Neuronal stem cell (in vitro differentiated cells): ENCODE measurements at regions not wholly inside any gene's neighbourhood (a gene's known extent, or its start where the extent isn't known, plus 50 kb on each side); places are given as distances from the start of the nearest gene placed in this dataset.
"Not testable (repeated sequence)": the region's sequence is repeated elsewhere in the genome, so short reads cannot be mapped to it uniquely, and the experiment has no call there.

ENCODE experiments used
- DNase-seq: peaks from one replicate; pipeline ENCODE4 v3.0.0-alpha.2; 2013; ENCODE audit warnings: low spot score
- H2AFZ ChIP-seq: one replicate; pipeline ENCODE4 v1.6.1; 2013; ENCODE audit warnings: mild to moderate bottlenecking, low read length, inconsistent platforms
- H2AK5ac ChIP-seq: 2 replicates; pipeline ENCODE4 v1.6.1; 2013; ENCODE audit warnings: low read depth, mild to moderate bottlenecking, inconsistent platforms, low read length, moderate library complexity, mixed read lengths
- H2BK120ac ChIP-seq: 2 replicates; pipeline ENCODE4 v1.6.1; 2013; ENCODE audit warnings: low read depth, mild to moderate bottlenecking, inconsistent platforms, low read length, moderate library complexity, mixed read lengths
- H2BK12ac ChIP-seq: one replicate; pipeline ENCODE4 v1.6.1; 2013; ENCODE audit warnings: low read length, inconsistent platforms
- H2BK15ac ChIP-seq: 2 replicates; pipeline ENCODE4 v1.6.1; 2013; ENCODE audit warnings: mild to moderate bottlenecking, low read length, inconsistent platforms, mixed read lengths
- H2BK5ac ChIP-seq: one replicate; pipeline ENCODE4 v1.6.1; 2013; ENCODE audit warnings: inconsistent platforms, mild to moderate bottlenecking, low read length, moderate library complexity
- H3K14ac ChIP-seq: one replicate; pipeline ENCODE4 v1.6.1; 2013; ENCODE audit warnings: low read length, inconsistent platforms
- H3K18ac ChIP-seq: 2 replicates; pipeline ENCODE4 v1.6.1; 2013; ENCODE audit warnings: low read length, inconsistent platforms
- H3K23ac ChIP-seq: 2 replicates; pipeline ENCODE4 v1.6.1; 2013; ENCODE audit warnings: low read depth, mild to moderate bottlenecking, mixed read lengths, low read length, inconsistent platforms; ENCODE audit not compliant: poor library complexity
- H3K27ac ChIP-seq: replicated peaks from 3 replicates; pipeline ENCODE4 v1.5.1; 2013; ENCODE audit warnings: low read length, inconsistent platforms
- H3K27me3 ChIP-seq, 3 experiments: 2 replicates each; pipeline ENCODE4 v1.6.1; 2013; ENCODE audit warnings: low read length in 3 of 3, mild to moderate bottlenecking in 2 of 3, inconsistent platforms in 1 of 3, low read depth in 1 of 3, mixed read lengths in 1 of 3, moderate library complexity in 1 of 3; ENCODE audit not compliant: control insufficient read depth in 3 of 3, insufficient read depth in 3 of 3
- H3K36me3 ChIP-seq, 2 donors: replicated peaks in 1 of 2; 2 replicates each; pipeline ENCODE4 v1.6.1; 2013; ENCODE audit warnings: low read length in 2 of 2; ENCODE audit not compliant: control insufficient read depth in 2 of 2, insufficient read depth in 2 of 2
- H3K4ac ChIP-seq: 2 replicates; pipeline ENCODE4 v1.6.1; 2013; ENCODE audit warnings: inconsistent platforms, mild to moderate bottlenecking, low read length, moderate library complexity
- H3K4me1 ChIP-seq, 2 donors: 1 replicate in 1 of 2; 2 replicates in 1 of 2; pipeline ENCODE4 v1.6.1; 2013; ENCODE audit warnings: low read length in 2 of 2, low read depth in 1 of 2; ENCODE audit not compliant: control insufficient read depth in 2 of 2, insufficient read depth in 1 of 2
- H3K4me2 ChIP-seq: one replicate; pipeline ENCODE4 v1.6.1; 2013; ENCODE audit warnings: mild to moderate bottlenecking, low read length, inconsistent platforms; ENCODE audit not compliant: insufficient read depth, poor library complexity, severe bottlenecking
- H3K4me3 ChIP-seq, 2 donors: 2 replicates each; pipeline ENCODE4 v1.5.1; 2013; ENCODE audit warnings: low read length in 2 of 2, mild to moderate bottlenecking in 2 of 2, inconsistent platforms in 1 of 2, moderate library complexity in 1 of 2
- H3K79me1 ChIP-seq: one replicate; pipeline ENCODE4 v1.6.1; 2013; ENCODE audit warnings: low read depth, mild to moderate bottlenecking, inconsistent platforms, low read length, moderate library complexity
- H3K9ac ChIP-seq: one replicate; pipeline ENCODE4 v1.6.1; 2013; ENCODE audit warnings: mild to moderate bottlenecking, low read depth, low read length, inconsistent platforms; ENCODE audit not compliant: poor library complexity
- H3K9me3 ChIP-seq, 2 donors: replicated peaks in 1 of 2; 2 replicates each; pipeline versions ENCODE3 to v1.6.1; 2013; ENCODE audit warnings: low read length in 2 of 2, mild to moderate bottlenecking in 2 of 2, inconsistent platforms in 1 of 2, low read depth in 1 of 2, mixed read lengths in 1 of 2, moderate library complexity in 1 of 2; ENCODE audit not compliant: control insufficient read depth in 2 of 2, insufficient read depth in 1 of 2
- H4K8ac ChIP-seq: one replicate; pipeline ENCODE4 v1.6.1; 2013; ENCODE audit warnings: low read depth, mild to moderate bottlenecking, inconsistent platforms, low read length, moderate library complexity
- H4K91ac ChIP-seq: one replicate; pipeline ENCODE4 v1.6.1; 2013; ENCODE audit warnings: low read length, low read depth, mild to moderate bottlenecking, inconsistent platforms; ENCODE audit not compliant: poor library complexity
- WGBS, 2 donors: extraction: QIAGEN DNeasy Blood & Tissue Kit; methylation state at CpG; one replicate each; pipeline ENCODE4 v1.1.7; 2013; ENCODE audit warnings: missing lambda C conversion rate in 2 of 2, mixed read lengths in 1 of 2; ENCODE audit not compliant: insufficient read length in 2 of 2, insufficient replicate concordance in 1 of 2; ENCODE audit errors: extremely low coverage in 2 of 2; 5-methylcytosine and 5-hydroxymethylcytosine counted together

DNA sequence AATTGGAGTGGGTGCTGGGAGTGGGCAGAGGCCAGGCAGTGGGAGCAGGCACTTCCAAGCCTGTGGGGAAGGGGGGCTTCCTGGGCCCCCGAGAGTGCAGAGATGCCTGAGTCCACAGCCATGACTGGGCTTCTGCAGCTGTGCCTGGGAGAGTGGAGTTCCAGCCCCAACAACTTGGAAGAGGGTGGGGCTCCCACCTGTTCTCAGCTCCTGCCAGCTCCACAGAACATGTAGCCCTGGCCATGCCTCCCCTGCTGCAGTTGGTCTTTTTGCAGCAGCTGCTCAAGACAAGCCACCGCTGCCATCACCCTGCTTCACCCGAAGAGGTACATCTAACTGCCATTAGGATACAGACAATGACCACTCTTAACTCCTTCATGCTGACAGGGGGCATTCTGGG, 1092.3 kb downstream of the KHDRBS2 start:
- H2BK15ac ChIP-seq: no peak overlapping the region
- peak overlapping the region; percentile 11 for H3K18ac ChIP-seq
- no CpG with 5 or more reads among the region's 3 CpGs for WGBS, 2 donors
- no peaks in the 10 kb centered on the region for H3K79me1 ChIP-seq
- no peaks in the 10 kb centered on the region for H3K36me3 ChIP-seq
- no peak overlapping the region for H3K4me3 ChIP-seq
- no peak overlapping the region for H2BK12ac ChIP-seq
- no peak overlapping the region for H3K4me2 ChIP-seq
- no peaks in the 10 kb centered on the region for H3K4me1 ChIP-seq
- H4K8ac ChIP-seq: no peak overlapping the region
- peak overlapping the region; percentile 14 for H4K91ac ChIP-seq
- H3K9me3 ChIP-seq: no peaks in the 10 kb centered on the region
- no peak overlapping the region for H3K9ac ChIP-seq
- no peak overlapping the region for H2AK5ac ChIP-seq
- DNase-seq: no peak
- H2BK120ac ChIP-seq: no peak overlapping the region
- H3K14ac ChIP-seq: no peak overlapping the region
- H3K23ac ChIP-seq: no peak overlapping the region
- H3K27me3 ChIP-seq: no peaks in the 10 kb centered on the region
- H3K4ac ChIP-seq: no peak overlapping the region
- H2BK5ac ChIP-seq: no peak overlapping the region
- no peak overlapping the region for H2AFZ ChIP-seq
- no peak overlapping the region for H3K27ac ChIP-seq

DNA sequence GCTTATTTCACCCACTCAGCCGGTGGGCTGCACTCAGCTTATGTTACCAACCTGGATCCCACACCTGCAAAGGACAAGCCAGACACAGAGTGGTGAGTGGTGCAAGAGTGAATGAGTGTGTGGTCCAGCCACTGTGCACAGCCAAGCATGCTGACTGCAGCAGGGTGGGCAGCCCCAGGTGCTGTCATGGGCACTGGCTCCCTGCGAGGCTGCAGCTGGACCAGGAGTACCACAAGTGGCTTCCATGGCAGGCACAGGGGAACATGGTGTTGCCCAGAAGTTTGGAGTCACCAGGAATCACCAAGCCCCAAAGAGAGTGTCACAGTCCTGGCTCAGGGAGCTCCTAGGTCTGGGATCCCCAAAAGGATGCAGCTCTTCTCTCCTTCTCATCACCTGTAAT, 1093.4 kb downstream of the KHDRBS2 start:
- Histone ChIP-seq H3K79me1 (no peaks in the 10 kb centered on the region), H2BK12ac (no peak overlapping the region), H3K18ac (no peak overlapping the region), H3K4me1 (no peaks in the 10 kb centered on the region), H3K4ac (no peak overlapping the region), H4K91ac (no peak overlapping the region), H3K23ac (no peak overlapping the region), H3K14ac (no peak overlapping the region), H4K8ac (no peak overlapping the region), H2BK120ac (no peak overlapping the region), H2AK5ac (no peak overlapping the region), H3K36me3 (no peaks in the 10 kb centered on the region), H2BK5ac (no peak overlapping the region), H2BK15ac (no peak overlapping the region), H3K9me3 (no peaks in the 10 kb centered on the region), H2AFZ (no peak overlapping the region), H3K4me3 (peak overlapping the region in 1 of 2 donors; percentile 32), H3K9ac (no peak overlapping the region), H3K27ac (no peak overlapping the region), H3K4me2 (no peak overlapping the region), H3K27me3 (no peaks in the 10 kb centered on the region)
- no CpG with 5 or more reads among the region's 2 CpGs for WGBS, 2 donors
- DNase-seq: no peak

DNA sequence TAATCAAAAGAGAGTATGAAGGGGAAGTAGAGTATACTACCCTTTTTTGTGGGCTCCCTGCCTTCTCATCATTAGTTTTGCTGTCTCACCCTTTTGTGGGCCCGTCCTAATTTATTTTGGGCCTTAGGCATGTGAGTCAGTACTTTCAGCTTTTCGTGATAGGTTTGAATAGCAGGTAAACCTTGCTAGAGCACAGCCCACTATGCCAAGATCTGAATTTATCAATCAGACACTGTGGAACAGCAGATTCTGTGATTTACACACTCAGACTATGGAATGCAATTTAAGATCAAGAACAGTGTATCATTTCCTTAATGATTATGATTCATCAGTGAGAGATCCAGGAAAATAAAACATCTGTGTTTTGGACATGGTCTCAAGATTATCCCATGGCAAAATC, 1117.1 kb downstream of the KHDRBS2 start:
- no peak overlapping the region for H2BK12ac ChIP-seq
- H4K91ac ChIP-seq: no peak overlapping the region
- H3K36me3 ChIP-seq: no peaks in the 10 kb centered on the region
- H3K4me3 ChIP-seq: no peak overlapping the region
- no peak overlapping the region for H2AFZ ChIP-seq
- H3K27ac ChIP-seq: no peak overlapping the region
- no peak overlapping the region for H2BK120ac ChIP-seq
- no peak overlapping the region for H3K4ac ChIP-seq
- H3K4me1 ChIP-seq: no peaks in the 10 kb centered on the region
- no peak for DNase-seq
- H4K8ac ChIP-seq: no peak overlapping the region
- no peak overlapping the region for H2BK15ac ChIP-seq
- WGBS, 2 donors: no CpG with 5 or more reads among the region's 2 CpGs
- no peak overlapping the region for H2AK5ac ChIP-seq
- H3K9me3 ChIP-seq: no peaks in the 10 kb centered on the region
- H3K23ac ChIP-seq: no peak overlapping the region
- H2BK5ac ChIP-seq: no peak overlapping the region
- no peak overlapping the region for H3K14ac ChIP-seq
- H3K9ac ChIP-seq: no peak overlapping the region
- no peak overlapping the region for H3K18ac ChIP-seq
- H3K79me1 ChIP-seq: no peaks in the 10 kb centered on the region
- no peak overlapping the region for H3K4me2 ChIP-seq
- no peaks in the 10 kb centered on the region for H3K27me3 ChIP-seq

DNA sequence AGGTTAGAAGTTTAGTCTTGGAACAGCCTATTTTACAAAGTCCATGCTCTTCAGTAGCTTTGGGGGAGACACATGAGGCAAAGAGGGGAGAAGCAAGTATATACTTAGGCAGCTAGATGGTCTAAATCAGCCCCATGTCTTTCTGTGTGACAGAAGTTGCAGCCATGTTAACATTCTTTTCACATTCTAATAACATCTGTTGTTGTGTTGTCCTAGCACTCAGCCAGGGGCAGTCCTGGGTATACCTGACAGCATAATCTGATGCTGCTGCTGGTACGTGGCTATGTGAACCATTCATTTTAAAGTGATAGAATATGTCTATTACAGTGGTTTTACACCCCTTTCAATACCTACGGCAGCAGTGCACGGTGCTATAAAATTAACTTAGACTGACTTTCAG, 1137.0 kb downstream of the KHDRBS2 start:
- not testable (repeated sequence) for H2AK5ac ChIP-seq, H3K4ac ChIP-seq, H4K91ac ChIP-seq, H3K9me3 ChIP-seq, H2AFZ ChIP-seq, H3K9ac ChIP-seq, H3K36me3 ChIP-seq, H4K8ac ChIP-seq, H3K18ac ChIP-seq, H2BK15ac ChIP-seq, H3K27me3 ChIP-seq, H2BK12ac ChIP-seq, H3K4me3 ChIP-seq, H3K23ac ChIP-seq, H3K4me2 ChIP-seq, DNase-seq, H3K14ac ChIP-seq, H3K79me1 ChIP-seq, H2BK120ac ChIP-seq, H3K27ac ChIP-seq, H2BK5ac ChIP-seq, H3K4me1 ChIP-seq
- no CpG with 5 or more reads among the region's 3 CpGs for WGBS, 2 donors
